ENCODE measurements at regions not wholly inside any gene's neighbourhood (a gene's known extent, or its start where the extent isn't known, plus 50 kb on each side); places are given as distances from the start of the nearest gene placed in this dataset.

DNA sequence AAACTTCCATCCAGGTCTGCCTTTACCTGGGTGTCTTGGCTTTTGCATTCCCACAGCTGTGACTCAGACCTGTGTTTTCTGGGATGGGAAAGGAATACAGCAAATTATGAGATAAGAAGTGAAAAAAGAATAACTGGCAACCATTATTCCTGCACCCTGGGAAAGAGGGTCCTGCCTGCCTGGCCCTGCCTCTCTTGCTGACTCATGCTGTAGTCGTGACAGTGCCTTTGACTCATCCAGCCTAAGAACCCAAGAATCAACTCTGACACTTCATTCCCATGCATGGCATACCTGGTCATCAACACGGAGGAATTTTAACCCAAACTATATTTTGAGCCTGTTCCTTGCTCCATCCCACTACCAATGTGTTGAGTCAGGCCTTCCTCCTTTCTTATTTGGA lies 185.4 kb upstream of the SERP2 start:
- Histone ChIP-seq H3K9me3 (ENCODE audit: low read depth) (no peaks in the 10 kb centered on the region), H3K4me3 (no peak overlapping the region), H3K27me3 (no peaks in the 10 kb centered on the region), H3K36me3 (no peaks in the 10 kb centered on the region), H3K4me1 (ENCODE audit: low read depth) (no peaks in the 10 kb centered on the region), H3K27ac (no peak overlapping the region)
- peak in 1 of 2 donors; percentile 16 for DNase-seq (ENCODE audit: low read depth in 1 of 2, low spot score in 1 of 2)
- TF ChIP-seq, protein P1, sequence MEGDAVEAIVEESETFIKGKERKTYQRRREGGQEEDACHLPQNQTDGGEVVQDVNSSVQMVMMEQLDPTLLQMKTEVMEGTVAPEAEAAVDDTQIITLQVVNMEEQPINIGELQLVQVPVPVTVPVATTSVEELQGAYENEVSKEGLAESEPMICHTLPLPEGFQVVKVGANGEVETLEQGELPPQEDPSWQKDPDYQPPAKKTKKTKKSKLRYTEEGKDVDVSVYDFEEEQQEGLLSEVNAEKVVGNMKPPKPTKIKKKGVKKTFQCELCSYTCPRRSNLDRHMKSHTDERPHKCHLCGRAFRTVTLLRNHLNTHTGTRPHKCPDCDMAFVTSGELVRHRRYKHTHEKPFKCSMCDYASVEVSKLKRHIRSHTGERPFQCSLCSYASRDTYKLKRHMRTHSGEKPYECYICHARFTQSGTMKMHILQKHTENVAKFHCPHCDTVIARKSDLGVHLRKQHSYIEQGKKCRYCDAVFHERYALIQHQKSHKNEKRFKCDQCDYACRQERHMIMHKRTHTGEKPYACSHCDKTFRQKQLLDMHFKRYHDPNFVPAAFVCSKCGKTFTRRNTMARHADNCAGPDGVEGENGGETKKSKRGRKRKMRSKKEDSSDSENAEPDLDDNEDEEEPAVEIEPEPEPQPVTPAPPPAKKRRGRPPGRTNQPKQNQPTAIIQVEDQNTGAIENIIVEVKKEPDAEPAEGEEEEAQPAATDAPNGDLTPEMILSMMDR (IDR thresholded peaks at IDR 0.05; ENCODE audit: low read depth, low read length), result no peak

DNA sequence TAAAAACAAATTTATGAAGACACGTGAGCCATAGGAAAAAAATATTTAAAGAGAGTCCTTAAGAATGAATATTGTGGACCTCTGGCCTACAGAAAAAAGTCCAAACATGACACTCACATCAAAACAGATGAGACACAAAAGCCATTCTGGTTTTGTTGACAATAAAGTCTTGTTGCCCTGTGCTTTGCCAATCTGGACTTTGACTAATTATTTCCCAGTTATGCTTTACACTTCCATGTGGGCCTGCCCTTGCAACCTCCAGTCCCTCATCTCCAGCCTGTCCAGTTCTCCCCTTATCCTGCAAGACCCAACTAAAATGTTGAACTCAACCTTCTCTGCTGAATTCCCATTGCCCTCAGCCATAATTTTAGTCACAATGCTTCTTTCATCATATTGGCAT lies 184.5 kb upstream of the SERP2 start:
- no peak for DNase-seq (ENCODE audit: low read depth in 1 of 2, low spot score in 1 of 2)
- no peaks in the 10 kb centered on the region for H3K9me3 ChIP-seq (ENCODE audit: low read depth)
- H3K4me3 ChIP-seq, result no peak overlapping the region
- TF ChIP-seq, protein P1 (IDR thresholded peaks at IDR 0.05; ENCODE audit: low read depth, low read length), result no peak
- H3K27ac ChIP-seq, result no peak overlapping the region
- H3K4me1 ChIP-seq (ENCODE audit: low read depth), result no peaks in the 10 kb centered on the region
- H3K36me3 ChIP-seq, result no peaks in the 10 kb centered on the region
- no peaks in the 10 kb centered on the region for H3K27me3 ChIP-seq

DNA sequence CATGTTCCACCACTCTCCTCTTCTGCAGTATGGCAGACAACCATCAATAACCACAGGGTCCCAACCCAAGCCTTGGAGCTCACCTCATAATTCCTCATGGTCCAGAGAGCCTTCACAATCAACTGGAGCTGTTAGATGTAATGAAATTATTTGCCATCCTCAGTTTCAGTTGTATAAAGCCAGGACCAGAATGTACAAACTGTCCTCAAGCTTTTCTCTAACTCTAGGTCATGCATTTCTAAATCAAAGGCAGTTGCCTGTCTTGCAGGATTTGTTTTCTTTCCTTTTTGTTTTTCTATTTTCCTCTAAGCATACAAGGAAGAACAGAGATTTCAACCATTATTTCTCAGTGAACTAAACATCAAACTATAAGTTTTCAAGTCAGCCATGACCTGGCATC lies 182.5 kb upstream of the SERP2 start:
- H3K27me3 ChIP-seq, result no peaks in the 10 kb centered on the region
- TF ChIP-seq, protein P1 (IDR thresholded peaks at IDR 0.05; ENCODE audit: low read depth, low read length), result no peak
- H3K27ac ChIP-seq, result no peak overlapping the region
- no peak overlapping the region for H3K4me3 ChIP-seq
- no peaks in the 10 kb centered on the region for H3K9me3 ChIP-seq (ENCODE audit: low read depth)
- H3K4me1 ChIP-seq (ENCODE audit: low read depth), result no peaks in the 10 kb centered on the region
- H3K36me3 ChIP-seq, result no peaks in the 10 kb centered on the region
- no peak for DNase-seq (ENCODE audit: low read depth in 1 of 2, low spot score in 1 of 2)

DNA sequence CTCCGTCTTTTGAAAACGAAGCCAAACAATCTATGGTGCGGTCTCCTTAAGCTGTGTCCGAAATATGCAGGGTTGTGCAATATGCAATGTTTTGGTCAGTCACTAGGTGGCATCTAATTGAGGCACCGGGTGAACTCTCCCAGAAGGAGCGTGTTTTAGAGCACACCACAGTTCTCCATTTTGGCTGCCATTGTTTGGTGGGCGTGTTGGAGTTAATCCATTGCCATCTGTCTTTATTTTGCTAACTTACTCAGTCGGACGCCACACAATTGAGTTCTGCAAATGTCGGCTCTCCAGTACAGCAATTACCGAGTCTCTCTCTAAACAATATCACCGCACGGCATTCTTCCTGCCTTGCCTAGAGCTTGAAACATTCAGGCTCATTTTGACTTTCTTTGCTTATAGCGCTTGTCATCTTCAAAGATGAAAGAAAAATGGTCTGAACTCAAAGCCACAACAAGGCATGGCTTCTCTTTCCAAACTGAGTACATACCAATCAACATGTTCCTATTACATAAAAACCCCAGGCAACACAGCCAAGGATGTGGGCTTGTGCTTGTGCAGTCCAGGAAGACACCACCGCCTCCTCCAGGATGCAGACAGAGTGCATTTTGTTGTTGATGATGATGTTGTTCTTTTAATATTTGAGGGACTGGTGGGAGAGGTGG lies 182.0 kb upstream of the SERP2 start:
- Histone ChIP-seq H3K9me3 (ENCODE audit: low read depth) (no peaks in the 10 kb centered on the region), H3K27me3 (no peaks in the 10 kb centered on the region), H3K36me3 (no peaks in the 10 kb centered on the region), H3K4me3 (no peak overlapping the region), H3K27ac (no peak overlapping the region), H3K4me1 (ENCODE audit: low read depth) (peaks cover 4% of the 10 kb centered on the region)
- peak; percentile 38 to 86 for DNase-seq (ENCODE audit: low read depth in 1 of 2, low spot score in 1 of 2)
- TF ChIP-seq, protein P1 (IDR thresholded peaks at IDR 0.05; ENCODE audit: low read depth, low read length), result peak; percentile 75

DNA sequence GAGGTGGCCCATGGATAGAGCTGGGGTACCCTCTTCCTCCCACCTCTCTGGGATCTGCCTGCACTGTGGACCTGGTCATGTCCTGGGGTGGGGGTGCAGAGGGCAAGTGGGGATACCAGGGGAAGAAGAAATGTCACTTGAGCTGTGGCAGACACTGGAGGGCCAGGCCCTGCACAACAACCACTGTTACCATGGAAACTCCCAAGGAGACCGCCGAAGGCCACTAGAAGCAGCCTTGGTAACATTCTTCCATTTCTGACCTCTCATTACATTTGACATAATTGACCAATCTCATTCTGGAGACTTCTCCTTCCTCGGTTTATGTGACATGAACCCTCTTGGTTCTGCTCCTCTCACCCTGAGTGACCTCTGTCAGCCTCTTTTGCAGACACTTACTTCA lies 179.9 kb upstream of the SERP2 start:
- no peak for DNase-seq (ENCODE audit: low read depth in 1 of 2, low spot score in 1 of 2)
- no peaks in the 10 kb centered on the region for H3K36me3 ChIP-seq
- peaks cover 19% of the 10 kb centered on the region for H3K4me1 ChIP-seq (ENCODE audit: low read depth)
- no peaks in the 10 kb centered on the region for H3K27me3 ChIP-seq
- TF ChIP-seq, protein P1 (IDR thresholded peaks at IDR 0.05; ENCODE audit: low read depth, low read length), result no peak
- H3K9me3 ChIP-seq (ENCODE audit: low read depth), result no peaks in the 10 kb centered on the region
- H3K4me3 ChIP-seq, result no peak overlapping the region
- H3K27ac ChIP-seq, result no peak overlapping the region
